ENCODE measurements at regions not wholly inside any gene's neighbourhood (a gene's known extent, or its start where the extent isn't known, plus 50 kb on each side); places are given as distances from the start of the nearest gene placed in this dataset.

DNA sequence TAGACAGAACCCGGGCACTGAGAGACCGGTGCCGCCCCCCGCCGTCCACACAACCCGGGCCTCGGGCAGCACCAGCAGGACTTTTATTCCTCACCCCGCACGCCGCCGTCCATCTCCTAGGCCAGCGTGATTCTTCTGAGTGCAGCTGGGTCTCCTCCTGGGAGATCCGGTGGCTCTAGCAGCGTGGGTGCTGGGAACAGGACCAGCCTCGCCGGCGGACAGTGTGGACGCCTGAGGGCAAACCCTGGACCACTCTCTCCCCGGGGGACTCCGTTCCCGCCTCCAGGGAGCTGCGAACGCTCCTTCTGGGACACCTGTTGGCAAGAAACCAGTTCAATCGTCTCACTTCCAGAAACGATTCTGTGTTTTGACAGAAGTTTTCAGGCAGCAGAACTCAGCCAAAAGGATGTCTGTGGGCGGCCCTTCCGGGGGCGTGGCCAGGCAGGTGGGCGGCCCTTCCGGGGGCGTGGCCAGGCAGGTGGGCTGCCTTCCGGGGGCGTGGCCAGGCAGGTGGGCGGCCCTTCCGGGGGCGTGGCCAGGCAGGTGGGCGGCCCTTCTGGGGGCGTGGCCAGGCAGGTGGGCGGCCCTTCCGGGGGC is 130.7 kb downstream of the DLL1 start:
- H3K4me3 ChIP-seq (ENCODE audit: low read depth in 1 of 2, low read length in 2 of 2) = no peak overlapping the region

GRCh38 chr6:170159022-170159965 is 131.6 kb downstream of the DLL1 start:
- Histone ChIP-seq H3K27ac (ENCODE audit: low read depth, low read length) (no peak overlapping the region), H3K4me1 (ENCODE audit: control insufficient read depth in 1 of 2, insufficient read depth in 2 of 2, low read length in 2 of 2) (no peaks in the 10 kb centered on the region), H3K9me3 (ENCODE audit: control insufficient read depth in 1 of 2, low read length in 2 of 2) (no peaks in the 10 kb centered on the region), H3K4me3 (ENCODE audit: low read depth in 1 of 2, low read length in 2 of 2) (no peak overlapping the region), H3K27me3 (ENCODE audit: control insufficient read depth in 1 of 2, insufficient read depth in 2 of 2, low read length in 2 of 2) (no peaks in the 10 kb centered on the region), H3K36me3 (ENCODE audit: control insufficient read depth in 1 of 2, insufficient read depth in 2 of 2, low read length in 2 of 2) (no peaks in the 10 kb centered on the region), H3K9ac (ENCODE audit: low read depth in 1 of 2, low read length in 2 of 2) (no peak overlapping the region)

More for the DNA sequence above, 130.7 kb downstream of the DLL1 start:
- H3K9me3 ChIP-seq (ENCODE audit: control insufficient read depth in 1 of 2, low read length in 2 of 2) = no peaks in the 10 kb centered on the region
- H3K9ac ChIP-seq (ENCODE audit: low read depth in 1 of 2, low read length in 2 of 2) = no peak overlapping the region
- H3K27me3 ChIP-seq (ENCODE audit: control insufficient read depth in 1 of 2, insufficient read depth in 2 of 2, low read length in 2 of 2) = no peaks in the 10 kb centered on the region
- no peaks in the 10 kb centered on the region for H3K4me1 ChIP-seq (ENCODE audit: control insufficient read depth in 1 of 2, insufficient read depth in 2 of 2, low read length in 2 of 2)
- H3K36me3 ChIP-seq (ENCODE audit: control insufficient read depth in 1 of 2, insufficient read depth in 2 of 2, low read length in 2 of 2) = no peaks in the 10 kb centered on the region
- H3K27ac ChIP-seq (ENCODE audit: low read depth, low read length) = no peak overlapping the region

GRCh38 chr6:170158296-170159021 is 132.4 kb downstream of the DLL1 start:
- Histone ChIP-seq H3K9me3 (ENCODE audit: control insufficient read depth in 1 of 2, low read length in 2 of 2) (no peaks in the 10 kb centered on the region), H3K36me3 (ENCODE audit: control insufficient read depth in 1 of 2, insufficient read depth in 2 of 2, low read length in 2 of 2) (no peaks in the 10 kb centered on the region), H3K4me3 (ENCODE audit: low read depth in 1 of 2, low read length in 2 of 2) (no peak overlapping the region), H3K27ac (ENCODE audit: low read depth, low read length) (no peak overlapping the region), H3K27me3 (ENCODE audit: control insufficient read depth in 1 of 2, insufficient read depth in 2 of 2, low read length in 2 of 2) (no peaks in the 10 kb centered on the region), H3K4me1 (ENCODE audit: control insufficient read depth in 1 of 2, insufficient read depth in 2 of 2, low read length in 2 of 2) (no peaks in the 10 kb centered on the region), H3K9ac (ENCODE audit: low read depth in 1 of 2, low read length in 2 of 2) (no peak overlapping the region)

DNA sequence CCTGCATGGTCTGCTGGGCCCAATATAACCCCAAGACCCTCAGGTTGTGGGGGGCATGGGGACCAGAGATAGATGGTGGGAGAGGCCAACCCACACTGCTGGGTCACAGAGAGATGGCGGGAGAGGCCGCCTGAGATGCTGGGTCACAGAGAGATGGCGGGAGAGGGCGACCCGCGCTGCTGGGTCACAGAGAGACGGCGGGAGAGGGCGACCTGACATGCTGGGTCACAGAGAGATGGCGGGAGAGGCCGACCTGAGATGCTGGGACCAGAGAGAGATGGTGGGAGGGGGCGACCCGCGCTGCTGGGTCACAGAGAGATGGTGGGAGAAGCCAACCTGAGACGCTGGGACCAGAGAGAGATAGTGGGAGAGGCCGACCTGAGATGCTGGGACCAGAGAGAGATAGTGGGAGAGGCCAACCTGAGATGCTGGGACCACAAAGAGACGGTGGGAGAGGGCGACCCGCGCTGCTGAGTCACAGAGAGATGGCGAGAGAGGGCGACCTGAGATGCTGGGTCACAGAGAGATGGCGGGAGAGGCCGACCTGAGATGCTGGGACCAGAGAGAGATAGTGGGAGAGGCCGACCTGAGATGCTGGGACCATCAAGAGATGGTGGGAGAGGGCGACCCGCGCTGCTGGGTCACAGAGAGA is 133.2 kb downstream of the DLL1 start:
- no peak overlapping the region for H3K4me3 ChIP-seq (ENCODE audit: low read depth in 1 of 2, low read length in 2 of 2)
- H3K27ac ChIP-seq (ENCODE audit: low read depth, low read length) = no peak overlapping the region
- no peaks in the 10 kb centered on the region for H3K36me3 ChIP-seq (ENCODE audit: control insufficient read depth in 1 of 2, insufficient read depth in 2 of 2, low read length in 2 of 2)

GRCh38 chr6:170156448-170157375 is 134.2 kb downstream of the DLL1 start:
- H3K4me1 ChIP-seq (ENCODE audit: control insufficient read depth in 1 of 2, insufficient read depth in 2 of 2, low read length in 2 of 2) = peaks cover 15 to 17% of the 10 kb centered on the region in 2 donors
- H3K36me3 ChIP-seq (ENCODE audit: control insufficient read depth in 1 of 2, insufficient read depth in 2 of 2, low read length in 2 of 2) = no peaks in the 10 kb centered on the region
- H3K27me3 ChIP-seq (ENCODE audit: control insufficient read depth in 1 of 2, insufficient read depth in 2 of 2, low read length in 2 of 2) = no peaks in the 10 kb centered on the region
- no peak overlapping the region for H3K4me3 ChIP-seq (ENCODE audit: low read depth in 1 of 2, low read length in 2 of 2)
- no peak overlapping the region for H3K9ac ChIP-seq (ENCODE audit: low read depth in 1 of 2, low read length in 2 of 2)
- H3K9me3 ChIP-seq (ENCODE audit: control insufficient read depth in 1 of 2, low read length in 2 of 2) = no peaks in the 10 kb centered on the region
- no peak overlapping the region for H3K27ac ChIP-seq (ENCODE audit: low read depth, low read length)

More for the DNA sequence above, 133.2 kb downstream of the DLL1 start:
- Histone ChIP-seq H3K9ac (ENCODE audit: low read depth in 1 of 2, low read length in 2 of 2) (no peak overlapping the region), H3K4me1 (ENCODE audit: control insufficient read depth in 1 of 2, insufficient read depth in 2 of 2, low read length in 2 of 2) (peaks cover 5 to 7% of the 10 kb centered on the region in 2 donors), H3K27me3 (ENCODE audit: control insufficient read depth in 1 of 2, insufficient read depth in 2 of 2, low read length in 2 of 2) (no peaks in the 10 kb centered on the region), H3K9me3 (ENCODE audit: control insufficient read depth in 1 of 2, low read length in 2 of 2) (no peaks in the 10 kb centered on the region)

DNA sequence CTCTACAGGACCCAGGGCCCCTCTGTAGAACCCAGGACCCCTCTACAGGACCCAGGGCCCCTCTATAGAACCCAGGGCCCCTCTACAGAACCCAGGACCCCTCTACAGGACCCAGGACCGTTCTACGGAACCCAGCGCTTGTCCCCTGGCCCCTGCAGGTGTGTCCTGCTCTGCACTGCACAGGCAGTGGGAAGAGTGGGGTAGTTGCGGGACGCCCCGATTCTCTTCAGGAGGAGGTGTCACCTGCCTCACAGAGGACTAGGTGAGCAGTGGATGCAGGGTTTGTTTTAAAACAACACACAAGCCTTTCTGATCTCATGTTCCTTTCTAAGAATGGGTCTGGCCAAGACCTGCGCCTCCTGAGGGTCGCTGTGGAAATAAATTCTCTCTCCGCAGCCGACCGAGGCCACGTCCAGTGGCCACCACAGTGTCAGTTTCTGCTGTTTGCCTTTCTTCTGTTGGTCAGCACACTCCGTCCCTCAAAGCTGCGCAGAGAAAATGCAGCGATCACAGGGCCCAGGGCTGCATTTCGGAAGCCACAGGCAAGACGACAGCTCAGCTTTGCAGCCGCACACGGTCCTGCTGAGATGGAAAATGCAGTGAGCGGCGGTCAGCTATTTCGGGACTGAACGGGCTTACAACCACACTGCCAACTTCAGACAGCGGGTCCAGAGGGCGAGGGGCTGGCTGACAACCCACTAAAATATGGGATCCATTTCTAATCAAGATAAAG is 135.2 kb downstream of the DLL1 start:
- H3K27me3 ChIP-seq (ENCODE audit: control insufficient read depth in 1 of 2, insufficient read depth in 2 of 2, low read length in 2 of 2) = no peaks in the 10 kb centered on the region
- H3K9me3 ChIP-seq (ENCODE audit: control insufficient read depth in 1 of 2, low read length in 2 of 2) = no peaks in the 10 kb centered on the region
- no peaks in the 10 kb centered on the region for H3K36me3 ChIP-seq (ENCODE audit: control insufficient read depth in 1 of 2, insufficient read depth in 2 of 2, low read length in 2 of 2)
- no peak overlapping the region for H3K4me3 ChIP-seq (ENCODE audit: low read depth in 1 of 2, low read length in 2 of 2)
- H3K9ac ChIP-seq (ENCODE audit: low read depth in 1 of 2, low read length in 2 of 2) = no peak overlapping the region
- peaks cover 15 to 17% of the 10 kb centered on the region in 2 donors for H3K4me1 ChIP-seq (ENCODE audit: control insufficient read depth in 1 of 2, insufficient read depth in 2 of 2, low read length in 2 of 2)
- H3K27ac ChIP-seq (ENCODE audit: low read depth, low read length) = no peak overlapping the region

- no peak overlapping the region for H3K9ac ChIP-seq (ENCODE audit: low read depth in 1 of 2, low read length in 2 of 2)
- no peaks in the 10 kb centered on the region for H3K9me3 ChIP-seq (ENCODE audit: control insufficient read depth in 1 of 2, low read length in 2 of 2)
- no peak overlapping the region for H3K27ac ChIP-seq (ENCODE audit: low read depth, low read length)
- no peak overlapping the region for H3K4me3 ChIP-seq (ENCODE audit: low read depth in 1 of 2, low read length in 2 of 2)
- H3K4me1 ChIP-seq (ENCODE audit: control insufficient read depth in 1 of 2, insufficient read depth in 2 of 2, low read length in 2 of 2) = peaks cover 15 to 17% of the 10 kb centered on the region in 2 donors
- H3K36me3 ChIP-seq (ENCODE audit: control insufficient read depth in 1 of 2, insufficient read depth in 2 of 2, low read length in 2 of 2) = no peaks in the 10 kb centered on the region
- H3K27me3 ChIP-seq (ENCODE audit: control insufficient read depth in 1 of 2, insufficient read depth in 2 of 2, low read length in 2 of 2) = no peaks in the 10 kb centered on the region
Observed at GRCh38 chr6:170153436-170154319, 137.2 kb downstream of the DLL1 start.

DNA sequence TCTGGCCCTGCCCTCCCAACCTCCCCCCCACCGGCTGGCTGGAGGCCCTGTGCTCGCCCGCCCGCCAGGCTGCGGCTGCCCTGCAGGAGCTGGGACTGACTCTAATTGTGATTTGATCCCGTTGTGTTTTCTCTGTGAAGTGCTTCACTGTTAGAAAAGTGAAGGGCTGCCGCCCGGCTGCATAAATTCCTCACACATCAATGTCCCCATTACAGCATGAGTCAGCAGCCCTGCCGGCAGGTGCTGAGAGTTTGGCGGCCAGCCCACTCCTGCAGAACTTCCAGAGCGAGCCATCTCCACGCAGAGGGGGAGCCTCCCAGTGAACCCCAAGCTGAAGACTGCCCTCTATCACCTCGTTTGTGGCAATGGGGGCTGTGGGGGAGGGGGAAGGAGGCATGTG is 137.9 kb downstream of the DLL1 start:
- Histone ChIP-seq H3K4me1 (ENCODE audit: control insufficient read depth in 1 of 2, insufficient read depth in 2 of 2, low read length in 2 of 2) (peaks cover 15 to 17% of the 10 kb centered on the region in 2 donors), H3K36me3 (ENCODE audit: control insufficient read depth in 1 of 2, insufficient read depth in 2 of 2, low read length in 2 of 2) (no peaks in the 10 kb centered on the region), H3K27me3 (ENCODE audit: control insufficient read depth in 1 of 2, insufficient read depth in 2 of 2, low read length in 2 of 2) (no peaks in the 10 kb centered on the region), H3K4me3 (ENCODE audit: low read depth in 1 of 2, low read length in 2 of 2) (no peak overlapping the region), H3K9ac (ENCODE audit: low read depth in 1 of 2, low read length in 2 of 2) (no peak overlapping the region), H3K27ac (ENCODE audit: low read depth, low read length) (peak overlapping the region; percentile 20), H3K9me3 (ENCODE audit: control insufficient read depth in 1 of 2, low read length in 2 of 2) (no peaks in the 10 kb centered on the region)

All from duodenal mucosa (tissue), 2 donors.